Stimulated activated CD8-positive, alpha-beta memory T cell treated with anti-CD3 and anti-CD28 coated beads, Interleukin-4, amount 100 ng/mL, for 4 hours (primary cell): ENCODE measurements at regions not wholly inside any gene's neighbourhood (a gene's known extent, or its start where the extent isn't known, plus 50 kb on each side); places are given as distances from the start of the nearest gene placed in this dataset.

Source experiments
- DNase-seq, 2 donors: peaks; one replicate each; pipeline ENCODE4 v3.0.0-alpha.2; 2020; ENCODE audit warnings: low read depth in 2 of 2, low spot score in 1 of 2

DNA sequence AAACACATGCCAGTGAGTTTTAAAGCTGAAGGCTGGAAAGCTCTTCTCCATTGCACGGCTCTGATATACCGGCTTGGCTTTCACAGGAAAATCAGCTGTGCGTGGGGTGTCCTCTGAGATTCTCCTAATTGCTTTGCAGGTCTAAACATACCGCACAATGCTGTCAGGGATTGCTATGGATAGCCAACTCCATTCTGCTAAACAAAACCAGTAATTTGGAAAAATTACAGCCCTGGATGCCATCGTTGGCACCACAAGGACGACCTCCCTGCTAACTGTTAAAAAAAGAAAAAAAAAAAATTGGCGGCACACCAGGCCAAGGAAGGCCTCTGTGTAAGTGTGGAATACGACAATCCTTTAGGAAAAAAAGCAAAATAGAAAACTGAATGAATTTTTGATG, 118.6 kb upstream of the ADARB2 start:
- DNase-seq: no peak

- no peak for DNase-seq
Measured at GRCh38 chr10:1854271-1854670, 116.9 kb upstream of the ADARB2 start.

DNA sequence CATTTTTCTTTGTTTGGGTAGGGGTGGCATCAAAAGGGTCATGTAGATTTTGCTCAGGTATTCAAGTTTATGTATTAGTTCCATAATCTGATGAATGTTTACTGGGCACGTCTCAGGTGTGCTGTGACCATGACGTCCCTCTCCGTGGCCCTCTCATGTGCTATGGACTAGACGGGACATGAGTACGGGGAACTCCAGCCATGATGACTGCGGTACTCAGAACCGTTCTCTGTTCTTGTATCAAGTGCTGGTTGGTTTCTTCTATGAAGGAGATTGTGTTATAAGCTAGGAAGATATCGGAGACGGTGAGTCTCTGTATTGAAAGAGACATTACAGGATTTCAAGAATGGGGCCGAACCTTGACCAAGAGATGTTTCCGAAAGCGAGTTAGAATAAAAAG, 116.5 kb upstream of the ADARB2 start:
- DNase-seq: no peak

GRCh38 chr10:1852841-1853240, 115.5 kb upstream of the ADARB2 start:
- no peak for DNase-seq

- DNase-seq: no peak
Measured at GRCh38 chr10:1851762-1852161, 114.4 kb upstream of the ADARB2 start.

GRCh38 chr10:1850971-1851527, 113.7 kb upstream of the ADARB2 start:
- DNase-seq: no peak

DNA sequence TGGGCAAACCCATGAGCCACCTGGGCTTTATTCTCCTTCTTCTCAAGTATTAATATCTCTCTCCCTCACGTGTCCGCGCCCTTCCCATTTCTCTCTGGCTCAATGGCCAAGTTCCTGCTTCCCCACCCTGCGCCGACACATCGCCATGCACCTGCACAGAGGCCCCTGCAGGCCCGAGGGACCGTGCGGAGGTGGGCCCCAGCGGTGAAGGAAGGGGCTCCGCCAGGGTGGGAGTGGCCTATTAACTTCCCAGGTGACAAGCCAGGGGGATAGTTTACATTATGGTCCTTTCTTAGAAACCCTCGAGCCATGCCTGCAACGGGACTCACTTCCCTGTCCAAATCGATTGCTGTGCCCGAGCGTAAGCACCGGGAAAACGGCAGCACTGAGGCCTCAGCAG, 110.0 kb upstream of the ADARB2 start:
- DNase-seq: no peak

- no peak for DNase-seq
Measured at GRCh38 chr10:1846032-1846431, 108.7 kb upstream of the ADARB2 start.

DNA sequence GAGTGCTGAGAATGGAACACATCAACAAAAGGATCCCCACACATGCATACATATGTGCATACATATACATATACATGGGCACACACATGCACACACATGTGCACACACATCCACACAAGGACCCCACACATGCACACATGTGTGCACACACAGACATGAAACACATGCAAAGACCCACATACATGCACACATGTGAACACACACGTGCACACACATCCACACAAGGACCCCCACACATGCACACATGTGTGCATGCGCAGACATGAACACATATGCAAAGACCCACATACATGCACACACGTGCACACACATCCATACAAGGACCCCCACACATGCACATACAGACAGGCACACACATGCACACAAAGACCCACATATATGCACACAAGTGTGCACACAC, 104.4 kb upstream of the ADARB2 start:
- no peak for DNase-seq

DNA sequence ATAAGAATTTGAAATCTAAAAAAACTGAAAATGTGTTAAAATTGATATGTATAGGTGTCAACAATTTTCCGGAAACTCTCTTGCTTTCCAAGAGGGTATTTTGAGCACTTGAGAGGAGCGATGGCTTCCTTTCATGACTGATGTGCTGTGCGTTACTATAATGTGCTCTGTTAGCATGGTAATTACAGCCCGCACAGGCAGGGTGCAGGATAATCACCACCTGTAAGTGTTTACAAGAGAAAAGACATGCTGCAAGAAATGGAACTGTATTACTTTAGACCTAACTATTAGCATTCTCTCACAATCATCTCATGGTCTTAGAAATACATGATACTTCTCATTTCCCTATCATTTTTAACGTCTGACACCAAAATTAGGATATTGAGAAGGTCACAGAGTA, 92.4 kb upstream of the ADARB2 start:
- DNase-seq: no peak

- no peak for DNase-seq
Measured at GRCh38 chr10:1824928-1825327, 87.6 kb upstream of the ADARB2 start.

DNA sequence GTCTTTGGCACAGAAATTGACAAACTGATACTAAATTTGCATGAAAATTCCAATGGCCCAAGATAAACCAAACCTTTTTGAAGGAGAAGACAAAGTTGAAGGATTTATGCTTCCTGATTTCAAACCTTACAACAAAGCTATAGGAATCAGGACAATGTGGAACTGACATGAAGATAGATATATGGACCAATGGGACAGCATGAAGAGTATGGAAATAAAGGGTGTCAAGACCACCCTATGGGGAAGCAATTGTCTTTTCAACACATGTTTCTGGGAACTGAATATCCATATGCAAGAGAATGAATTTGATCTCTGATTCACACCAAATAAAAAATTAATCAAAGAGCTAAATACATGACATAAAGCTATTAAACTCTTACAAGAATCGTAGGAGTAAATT, 77.2 kb upstream of the ADARB2 start:
- no peak for DNase-seq

DNA sequence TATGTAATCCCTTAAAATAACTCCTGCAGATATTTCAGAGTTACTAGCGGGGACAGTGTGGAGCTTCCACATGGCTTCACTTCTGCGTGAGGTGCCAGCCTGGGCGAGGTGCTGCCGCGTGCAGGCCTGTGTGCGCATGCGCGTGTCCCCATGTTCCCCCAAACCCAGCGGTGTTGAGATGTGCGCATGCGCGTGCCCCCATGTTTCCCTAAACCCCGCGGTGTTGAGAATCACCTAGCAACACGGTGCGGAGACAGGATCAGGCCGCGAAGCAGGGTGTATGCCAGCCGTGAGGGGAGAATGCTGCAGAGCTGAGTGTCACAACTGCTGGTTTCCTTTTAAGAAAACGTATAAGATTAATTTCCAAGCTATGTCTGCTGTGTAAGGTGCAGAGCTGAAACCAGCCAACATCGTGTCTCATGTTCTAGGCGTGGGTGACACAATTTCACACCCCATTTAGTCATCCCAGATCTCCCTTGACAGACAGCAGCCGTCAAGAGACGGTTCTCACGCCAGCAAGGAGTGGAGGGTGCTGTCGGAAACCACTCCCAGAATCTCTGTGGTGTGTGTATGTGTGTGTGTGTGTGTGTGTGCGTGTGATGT, 71.9 kb upstream of the ADARB2 start:
- no peak for DNase-seq

DNA sequence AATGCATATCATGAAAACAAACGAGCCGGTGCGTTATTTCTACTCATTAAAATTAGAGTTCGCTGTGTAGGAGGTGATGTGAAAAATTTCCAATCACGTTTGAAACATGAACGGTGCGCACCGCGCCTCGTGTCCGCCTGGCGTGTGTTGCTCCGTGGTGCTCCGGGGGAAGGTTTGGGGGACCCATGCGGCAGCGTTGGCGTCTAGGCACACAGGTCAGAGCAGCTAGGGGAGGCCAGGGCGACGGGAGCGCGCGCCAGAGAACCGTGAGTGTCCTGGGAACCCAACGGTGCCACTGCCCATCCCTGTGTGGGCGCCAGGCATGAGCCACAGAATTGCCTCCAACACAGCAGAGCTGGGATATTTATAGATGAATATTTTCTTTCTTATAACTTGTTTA, 70.6 kb upstream of the ADARB2 start:
- no peak for DNase-seq

DNA sequence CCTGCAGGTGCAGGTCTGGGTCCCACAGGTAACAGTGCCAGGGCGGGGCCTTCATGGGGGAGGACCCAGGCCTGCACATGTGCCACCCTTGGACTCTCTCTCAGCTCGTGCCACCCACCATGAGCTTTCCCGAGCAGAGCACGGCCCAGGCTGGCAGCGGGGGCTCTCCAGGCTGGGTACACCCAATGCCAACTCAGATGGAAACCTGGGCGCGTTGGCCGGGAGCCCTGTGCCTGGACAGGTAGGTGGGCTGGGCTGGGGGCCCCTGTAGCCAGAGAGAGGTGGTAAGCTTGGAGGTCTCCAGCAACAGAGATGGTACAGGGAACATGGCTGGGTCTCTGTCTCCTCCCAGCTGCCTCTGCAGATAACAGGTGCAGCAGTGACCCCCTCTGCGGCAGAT, 69.9 kb upstream of the ADARB2 start:
- DNase-seq: no peak

DNA sequence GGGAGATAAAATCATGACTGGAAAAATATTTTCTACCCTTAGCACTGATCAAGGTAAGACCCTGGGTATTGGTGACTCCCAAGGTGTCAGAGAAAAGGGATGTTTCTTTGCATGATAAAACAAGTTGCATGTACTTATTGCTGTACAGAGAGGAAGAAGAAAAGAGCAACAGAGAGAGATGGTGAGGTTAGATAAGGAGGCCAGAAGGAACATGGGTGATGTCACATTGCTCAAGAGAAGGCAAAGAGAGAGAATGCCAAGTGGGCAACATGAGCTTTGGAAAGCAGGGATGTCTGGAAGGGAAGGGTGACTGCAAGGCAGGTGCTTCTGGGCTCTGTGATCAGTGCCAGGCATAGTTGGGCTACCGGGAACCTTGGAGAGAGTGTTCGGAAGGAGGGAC, 65.1 kb upstream of the ADARB2 start:
- DNase-seq: no peak

DNA sequence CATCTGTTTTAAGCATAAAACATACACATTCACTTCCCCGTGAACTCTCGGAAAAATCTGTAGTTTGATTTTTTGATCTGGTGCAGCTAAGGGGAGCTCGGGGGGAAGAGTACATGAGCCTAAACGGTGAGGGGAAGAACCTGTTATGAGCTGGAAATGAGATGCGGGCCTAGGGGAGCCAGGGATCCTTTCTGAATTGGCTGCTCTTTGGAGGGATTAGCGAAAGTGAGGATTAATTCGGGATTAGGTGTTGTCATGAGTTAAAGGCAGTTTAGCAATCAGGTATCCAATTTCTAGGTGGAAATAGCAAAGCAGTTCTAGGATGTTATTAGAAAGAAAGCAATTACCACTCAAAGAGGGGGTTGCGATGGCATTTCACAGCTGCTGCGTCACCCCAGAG, 51.1 kb upstream of the ADARB2 start:
- no peak for DNase-seq
